K562 (cell line): ENCODE measurements at regions not wholly inside any gene's neighbourhood (a gene's known extent, or its start where the extent isn't known, plus 50 kb on each side); places are given as distances from the start of the nearest gene placed in this dataset.

Source experiments
- ATF1 ChIP-seq, 2 experiments: fragments of 450-650 bp in 1 of 2; IDR thresholded peaks; 2 replicates each; pipeline ENCODE4 v1.6.1; 2016; ENCODE audit warnings: missing compliant biosample characterization in 1 of 2, missing genetic modification characterization in 1 of 2
- ATF3 ChIP-seq, 2 experiments: fragments of 450-650 bp in 1 of 2; sonication (generic) in 1 of 2; formaldehyde crosslinking in 1 of 2; IDR thresholded peaks in 1 of 2; conservative IDR thresholded peaks in 1 of 2; 2 replicates each; pipeline versions ENCODE4 v1.6.1 to v1.8.1; 2016 to 2023; ENCODE audit warnings: mild to moderate bottlenecking in 2 of 2, moderate library complexity in 2 of 2, inconsistent platforms in 1 of 2, missing genetic modification reagents in 1 of 2
- CGGBP1 ChIP-seq: fragments of 250-450 bp; sonication (Bioruptor Pico); IDR thresholded peaks from 2 replicates; pipeline ENCODE4 v1.9.0; 2021; ENCODE audit warnings: mild to moderate bottlenecking
- CHAMP1 ChIP-seq: fragments of 450-650 bp; IDR thresholded peaks from 2 replicates; pipeline ENCODE4 v1.6.1; 2016; ENCODE audit warnings: mild to moderate bottlenecking
- CTCF ChIP-seq, 3 experiments: IDR thresholded peaks in 2 of 3; conservative IDR thresholded peaks in 1 of 3; 2 replicates each; pipeline ENCODE4 v1.5.1; 2011 to 2012; ENCODE audit warnings: low read length in 3 of 3, mild to moderate bottlenecking in 3 of 3, control low read depth in 2 of 3, improper control_type of control experiment in 1 of 3, inconsistent platforms in 1 of 3, low read depth in 1 of 3, mixed read lengths in 1 of 3, moderate library complexity in 1 of 3; ENCODE audit not compliant: insufficient read depth in 2 of 3
- DMBX1 ChIP-seq: fragments of 250-450 bp; sonication (Bioruptor Pico); IDR thresholded peaks from 2 replicates; pipeline ENCODE4 v1.8.0; 2022; ENCODE audit warnings: inconsistent platforms, mild to moderate bottlenecking, moderate library complexity, borderline replicate concordance
- ESRRA ChIP-seq: fragments of 450-650 bp; IDR thresholded peaks from 2 replicates; pipeline ENCODE4 v1.6.1; 2014; ENCODE audit warnings: low read depth, mild to moderate bottlenecking, moderate library complexity, borderline replicate concordance
- MYNN ChIP-seq, 2 experiments: sonication (generic); formaldehyde crosslinking in 1 of 2; IDR thresholded peaks; 2 replicates each; pipeline versions ENCODE4 v1.5.0 to v1.6.1; 2016 to 2020; ENCODE audit warnings: antibody characterized with exemption in 1 of 2, missing genetic modification reagents in 1 of 2
- RBM14 ChIP-seq: fragments of 200-400 bp; formaldehyde crosslinking; IDR thresholded peaks from 2 replicates; pipeline ENCODE4 v1.6.1; 2018; ENCODE audit warnings: low read depth, mild to moderate bottlenecking, low read length, moderate library complexity, borderline replicate concordance; ENCODE audit not compliant: insufficient read depth
- SIX5 ChIP-seq, 2 experiments: IDR thresholded peaks; 2 replicates each; pipeline ENCODE4 v1.6.1; 2011; ENCODE audit warnings: low read length in 2 of 2, borderline replicate concordance in 1 of 2, low read depth in 1 of 2, mild to moderate bottlenecking in 1 of 2, moderate library complexity in 1 of 2; ENCODE audit not compliant: insufficient read depth in 1 of 2
- TFAP4 ChIP-seq: sonication (generic); formaldehyde crosslinking; IDR thresholded peaks from 2 replicates; pipeline ENCODE4 v1.8.0; 2022; ENCODE audit warnings: missing genetic modification reagents, mild to moderate bottlenecking, moderate library complexity, borderline replicate concordance
- ZNF274 ChIP-seq: IDR thresholded peaks from 2 replicates; pipeline ENCODE4 v1.6.1; 2011; ENCODE audit warnings: low read depth, mild to moderate bottlenecking, low read length, moderate library complexity, borderline replicate concordance
- ZNF398 ChIP-seq: fragments of 250-450 bp; sonication (Bioruptor Pico); IDR thresholded peaks from 2 replicates; pipeline ENCODE4 v1.8.0; 2021; ENCODE audit warnings: moderate library complexity, mild to moderate bottlenecking, inconsistent platforms
- ZNF407 ChIP-seq: fragments of 450-650 bp; IDR thresholded peaks from 2 replicates; pipeline ENCODE4 v1.6.1; 2016; ENCODE audit warnings: low read depth

- TF ChIP-seq ZNF398, result no peak
- TF ChIP-seq SIX5 (IDR thresholded peaks at IDR 0.05; ENCODE audit: borderline replicate concordance in 1 of 2, insufficient read depth in 1 of 2, low read depth in 1 of 2, low read length in 2 of 2), result no peak
- no peak for TF ChIP-seq ATF3 (IDR thresholded peaks at IDR 0.05)
- no peak for TF ChIP-seq ATF3 (CRISPR knock-in tag; conservative IDR thresholded peaks at IDR 0.05)
- TF ChIP-seq DMBX1 (CRISPR knock-in tag), result no peak
- no peak for TF ChIP-seq ZNF274
- TF ChIP-seq TFAP4 (CRISPR knock-in tag), result no peak
- no peak for TF ChIP-seq CHAMP1
- no peak for TF ChIP-seq CTCF (IDR thresholded peaks at IDR 0.05 in 2 of 3, conservative IDR thresholded peaks at IDR 0.05 in 1 of 3; ENCODE audit: insufficient read depth in 2 of 3, low read depth in 1 of 3, low read length in 3 of 3)
- no peak for TF ChIP-seq ATF1 (CRISPR knock-in tag; IDR thresholded peaks at IDR 0.05)
- TF ChIP-seq ATF1 (tag; IDR thresholded peaks at IDR 0.05), result no peak
- TF ChIP-seq CGGBP1 (CRISPR knock-in tag), result no peak
- no peak for TF ChIP-seq ZNF407
- TF ChIP-seq ESRRA, result no peak
- TF ChIP-seq MYNN (IDR thresholded peaks at IDR 0.05), result no peak
- TF ChIP-seq MYNN (CRISPR knock-in tag; IDR thresholded peaks at IDR 0.05), result no peak
- TF ChIP-seq RBM14, result no peak
These were observed 70.0 kb downstream of the PCDH7 start for GRCh38 chr4:30790123-30790522.
